Ammon's horn (tissue), 1 donor: ENCODE measurements at regions not wholly inside any gene's neighbourhood (a gene's known extent, or its start where the extent isn't known, plus 50 kb on each side); places are given as distances from the start of the nearest gene placed in this dataset.

Experiments
- DNase-seq: peaks from one replicate; pipeline ENCODE4 v3.0.0-alpha.2; 2016; ENCODE audit warnings: low spot score

- DNase-seq: no peak
Observed at GRCh38 chr2:215769246-215769645, 244.1 kb downstream of the MREG start.

GRCh38 chr2:215767625-215768024 lies 245.7 kb downstream of the MREG start:
- no peak for DNase-seq

- DNase-seq: no peak
Observed at GRCh38 chr2:215765729-215766360, 247.5 kb downstream of the MREG start.

- no peak for DNase-seq
Observed at GRCh38 chr2:215764441-215765048, 248.8 kb downstream of the MREG start.

- no peak for DNase-seq
Observed at GRCh38 chr2:215760557-215760956, 252.8 kb downstream of the MREG start.

- no peak for DNase-seq
Observed at GRCh38 chr2:215760091-215760490, 253.3 kb downstream of the MREG start.

- no peak for DNase-seq
Observed at GRCh38 chr2:215758691-215759090, 254.7 kb downstream of the MREG start.

GRCh38 chr2:215756346-215756730 lies 257.0 kb downstream of the MREG start:
- DNase-seq: no peak

GRCh38 chr2:215755641-215756345 lies 257.6 kb downstream of the MREG start:
- DNase-seq: no peak

GRCh38 chr2:215754546-215754945 lies 258.8 kb downstream of the MREG start:
- peak; percentile 32 for DNase-seq

GRCh38 chr2:215753808-215754207 lies 259.5 kb downstream of the MREG start:
- no peak for DNase-seq

GRCh38 chr2:215752991-215753390 lies 260.4 kb downstream of the MREG start:
- DNase-seq: no peak

- no peak for DNase-seq
Observed at GRCh38 chr2:215752436-215752835, 260.9 kb downstream of the MREG start.

- DNase-seq: no peak
Observed at GRCh38 chr2:215751911-215752272, 261.5 kb downstream of the MREG start.

GRCh38 chr2:215751200-215751910 lies 262.0 kb downstream of the MREG start:
- no peak for DNase-seq

GRCh38 chr2:215750763-215751162 lies 262.6 kb downstream of the MREG start:
- peak; percentile 24 for DNase-seq

GRCh38 chr2:215749092-215749957 lies 264.0 kb downstream of the MREG start:
- DNase-seq: peak; percentile 18

GRCh38 chr2:215748446-215748845 lies 264.9 kb downstream of the MREG start:
- peak; percentile 73 for DNase-seq

- DNase-seq: no peak
Observed at GRCh38 chr2:215746887-215747615, 266.3 kb downstream of the MREG start.

GRCh38 chr2:215746226-215746886 lies 267.0 kb downstream of the MREG start:
- DNase-seq: peak; percentile 22

- DNase-seq: no peak
Observed at GRCh38 chr2:215745331-215745730, 268.0 kb downstream of the MREG start.
